OCI-LY7 (cell line): ENCODE measurements at regions not wholly inside any gene's neighbourhood (a gene's known extent, or its start where the extent isn't known, plus 50 kb on each side); places are given as distances from the start of the nearest gene placed in this dataset.

Experiments used
- BruUV-seq: library from RNA; stranded (reverse); fragments of 400-500 nt; replicated peaks from 2 replicates; lab custom pipeline; 2021; lab: Mats Ljungman, UMichigan
- CTCF ChIA-PET: fragments of 300-600 bp; sonication (Branson Sonifier 250); formaldehyde crosslinking; loops from one replicate; lab custom pipeline; 2022; ENCODE audit warnings: antibody characterized with exemption; ENCODE audit not compliant: unreplicated experiment; lab: Charles Lee
- POLR2A ChIA-PET: fragments of 300-600 bp; sonication (Branson Sonifier 250); formaldehyde crosslinking; loops from one replicate; lab custom pipeline; 2022; ENCODE audit warnings: antibody characterized with exemption; lab: Charles Lee
- DNase-seq: peaks from one replicate; pipeline ENCODE4 v3.0.0-alpha.2; 2015; ENCODE audit warnings: low spot score
- H2AFZ ChIP-seq: fragments of 200-600 bp; sonication (generic), shearing (Covaris generic); 2 replicates; pipeline ENCODE4 v1.6.1; 2014; ENCODE audit warnings: mild to moderate bottlenecking, antibody characterized with exemption, low read length, moderate library complexity
- H3K27ac ChIP-seq: fragments of 200-600 bp; sonication (generic); 2 replicates; pipeline ENCODE4 v1.5.1; 2014; ENCODE audit warnings: mixed run types, low read depth, mild to moderate bottlenecking, moderate library complexity, low read length, inconsistent platforms; ENCODE audit not compliant: poor library complexity, severe bottlenecking
- H3K36me3 ChIP-seq: fragments of 200-600 bp; sonication (generic); 2 replicates; pipeline ENCODE4 v1.6.1; 2014; ENCODE audit warnings: mild to moderate bottlenecking, antibody characterized with exemption, low read length, moderate library complexity, mixed read lengths; ENCODE audit not compliant: insufficient read depth
- H3K4me1 ChIP-seq: fragments of 200-600 bp; sonication (generic); 2 replicates; pipeline ENCODE4 v1.5.1; 2014; ENCODE audit warnings: mild to moderate bottlenecking, low read length; ENCODE audit not compliant: insufficient read depth, poor library complexity, severe bottlenecking
- H3K4me2 ChIP-seq: fragments of 200-600 bp; sonication (generic); 2 replicates; pipeline ENCODE4 v1.6.1; 2014; ENCODE audit warnings: mild to moderate bottlenecking, low read length
- H3K4me3 ChIP-seq: fragments of 200-600 bp; sonication (generic); 2 replicates; pipeline ENCODE4 v1.5.1; 2014; ENCODE audit warnings: mild to moderate bottlenecking, low read depth, low read length; ENCODE audit not compliant: poor library complexity, severe bottlenecking
- H3K79me2 ChIP-seq: fragments of 200-600 bp; sonication (generic); 2 replicates; pipeline ENCODE4 v1.6.1; 2016; ENCODE audit warnings: low read depth, mild to moderate bottlenecking, low read length, moderate library complexity, mixed read lengths; ENCODE audit not compliant: insufficient read depth
- H3K9me2 ChIP-seq: fragments of 200-600 bp; sonication (generic); 2 replicates; pipeline ENCODE4 v1.6.1; 2016; ENCODE audit warnings: mild to moderate bottlenecking, low read length, mixed read lengths; ENCODE audit not compliant: insufficient read depth
- H3K9me3 ChIP-seq: fragments of 200-600 bp; sonication (generic); 2 replicates; pipeline ENCODE4 v1.6.1; 2014; ENCODE audit warnings: mild to moderate bottlenecking, mixed run types, low read length, mixed read lengths
- H4K20me1 ChIP-seq: fragments of 200-600 bp; sonication (generic); 2 replicates; pipeline ENCODE4 v1.6.1; 2014; ENCODE audit warnings: mild to moderate bottlenecking, antibody characterized with exemption, low read length, moderate library complexity, mixed read lengths; ENCODE audit not compliant: insufficient read depth
- EZH2phosphoT487 ChIP-seq: fragments of 200-600 bp; sonication (generic); IDR thresholded peaks from 2 replicates; pipeline ENCODE4 v1.6.1; 2018; ENCODE audit warnings: low read depth, borderline replicate concordance, mild to moderate bottlenecking, mixed run types, antibody characterized with exemption, low read length, moderate library complexity, mixed read lengths
- intact Hi-C: fragments of 100-400 bp; cut with micrococcal nuclease; formaldehyde crosslinking; loops from one replicate; pipeline ENCODE4 v1.10.0; 2022; ENCODE audit not compliant: unreplicated experiment
- TF ChIP-seq, protein P1 (sequence below): fragments of 200-600 bp; sonication (generic); conservative IDR thresholded peaks from 2 replicates; pipeline ENCODE4 v1.5.1; 2014; ENCODE audit warnings: mild to moderate bottlenecking, antibody characterized with exemption, low read length, moderate library complexity, mixed read lengths

DNA sequence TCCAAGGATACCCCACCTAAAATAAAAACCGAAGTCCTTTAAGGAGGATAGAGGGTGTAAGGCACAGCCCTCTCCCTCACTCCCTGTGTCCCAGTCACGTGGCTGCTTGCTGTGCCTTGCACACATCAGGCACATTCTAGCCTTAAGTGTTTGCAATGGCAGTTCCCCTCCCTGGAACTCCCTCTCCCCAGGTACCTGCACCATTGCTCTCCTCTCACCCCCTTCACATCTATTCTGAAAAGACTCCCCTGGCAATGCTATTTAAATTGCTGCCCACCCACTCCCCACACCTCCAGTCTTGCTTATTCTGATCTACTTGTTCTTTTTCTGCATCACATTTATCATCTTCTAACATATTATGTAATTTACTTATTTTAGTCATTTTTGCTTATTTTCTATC, 91.6 kb upstream of the LNX1 start:
- Histone ChIP-seq H2AFZ (no peak overlapping the region), H3K79me2 (no peaks in the 10 kb centered on the region), H3K9me2 (no peaks in the 10 kb centered on the region), H4K20me1 (no peaks in the 10 kb centered on the region), H3K4me1 (no peaks in the 10 kb centered on the region), H3K4me2 (no peak overlapping the region), H3K36me3 (no peaks in the 10 kb centered on the region), H3K27ac (no peak overlapping the region), H3K4me3 (no peak overlapping the region), H3K9me3 (no peaks in the 10 kb centered on the region)
- no TSS peak for BruUV-seq
- DNase-seq = no peak
- TF ChIP-seq, protein P1, sequence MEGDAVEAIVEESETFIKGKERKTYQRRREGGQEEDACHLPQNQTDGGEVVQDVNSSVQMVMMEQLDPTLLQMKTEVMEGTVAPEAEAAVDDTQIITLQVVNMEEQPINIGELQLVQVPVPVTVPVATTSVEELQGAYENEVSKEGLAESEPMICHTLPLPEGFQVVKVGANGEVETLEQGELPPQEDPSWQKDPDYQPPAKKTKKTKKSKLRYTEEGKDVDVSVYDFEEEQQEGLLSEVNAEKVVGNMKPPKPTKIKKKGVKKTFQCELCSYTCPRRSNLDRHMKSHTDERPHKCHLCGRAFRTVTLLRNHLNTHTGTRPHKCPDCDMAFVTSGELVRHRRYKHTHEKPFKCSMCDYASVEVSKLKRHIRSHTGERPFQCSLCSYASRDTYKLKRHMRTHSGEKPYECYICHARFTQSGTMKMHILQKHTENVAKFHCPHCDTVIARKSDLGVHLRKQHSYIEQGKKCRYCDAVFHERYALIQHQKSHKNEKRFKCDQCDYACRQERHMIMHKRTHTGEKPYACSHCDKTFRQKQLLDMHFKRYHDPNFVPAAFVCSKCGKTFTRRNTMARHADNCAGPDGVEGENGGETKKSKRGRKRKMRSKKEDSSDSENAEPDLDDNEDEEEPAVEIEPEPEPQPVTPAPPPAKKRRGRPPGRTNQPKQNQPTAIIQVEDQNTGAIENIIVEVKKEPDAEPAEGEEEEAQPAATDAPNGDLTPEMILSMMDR = no peak
- TF ChIP-seq EZH2phosphoT487 = no peak
- ChIA-PET POLR2A (interaction anchor here (0.7 kb wide), 1 partner anchor 518 kb away, joined by 3 read pairs; no protein-coding TSS in a partner anchor), CTCF (interaction anchor here (0.6 kb wide), 1 partner anchor 263 kb away, joined by 4 read pairs; no protein-coding TSS in a partner anchor)
- intact Hi-C loops = no loop called here

GRCh38 chr4:53682196-53682595, 90.9 kb upstream of the LNX1 start:
- POLR2A ChIA-PET = interaction anchor here (0.6 to 1.2 kb wide), 3 partner anchors 9 to 519 kb away, joined by 3 to 4 read pairs (median 3); no protein-coding TSS in a partner anchor

GRCh38 chr4:53680598-53680997, 89.3 kb upstream of the LNX1 start:
- Histone ChIP-seq H3K9me3 (no peaks in the 10 kb centered on the region), H2AFZ (no peak overlapping the region), H4K20me1 (no peaks in the 10 kb centered on the region), H3K79me2 (no peaks in the 10 kb centered on the region), H3K36me3 (no peaks in the 10 kb centered on the region), H3K9me2 (no peaks in the 10 kb centered on the region), H3K27ac (no peak overlapping the region), H3K4me2 (no peak overlapping the region), H3K4me3 (no peak overlapping the region), H3K4me1 (no peaks in the 10 kb centered on the region)
- DNase-seq = no peak
- TF ChIP-seq EZH2phosphoT487 = no peak
- TF ChIP-seq, protein P1 = no peak
- intact Hi-C loops = no loop called here
- ChIA-PET POLR2A (interaction anchor here (0.6 kb wide), 1 partner anchor 15 kb away, joined by 3 read pairs; no protein-coding TSS in a partner anchor), CTCF (no interaction called here)
- BruUV-seq = no TSS peak

More at GRCh38 chr4:53682196-53682595, 90.9 kb upstream of the LNX1 start:
- Histone ChIP-seq H3K4me3 (no peak overlapping the region), H3K27ac (no peak overlapping the region), H3K36me3 (no peaks in the 10 kb centered on the region), H3K9me3 (no peaks in the 10 kb centered on the region), H3K4me1 (no peaks in the 10 kb centered on the region), H3K4me2 (no peak overlapping the region), H3K9me2 (no peaks in the 10 kb centered on the region), H4K20me1 (no peaks in the 10 kb centered on the region), H3K79me2 (no peaks in the 10 kb centered on the region), H2AFZ (no peak overlapping the region)
- TF ChIP-seq EZH2phosphoT487 = no peak
- TF ChIP-seq, protein P1 = no peak
- BruUV-seq = no TSS peak
- CTCF ChIA-PET = interaction anchor here (0.6 kb wide), 1 partner anchor 263 kb away, joined by 4 read pairs; no protein-coding TSS in a partner anchor
- DNase-seq = no peak
- intact Hi-C loops = no loop called here
